GM23338 (cell line): ENCODE measurements at regions not wholly inside any gene's neighbourhood (a gene's known extent, or its start where the extent isn't known, plus 50 kb on each side); places are given as distances from the start of the nearest gene placed in this dataset.

Experiments
- ATAC-seq: fragments of 200-7000 bp; cut with Tn5 transposase; 3 replicates; pipeline ENCODE4 v1.9.1; 2020
- DNase-seq: peaks from one replicate; pipeline ENCODE4 v3.0.0-alpha.2; 2015; ENCODE audit warnings: low spot score
- H2AFZ ChIP-seq: fragments of 200-600 bp; sonication (generic); 2 replicates; pipeline ENCODE4 v1.8.0; 2016; ENCODE audit warnings: antibody characterized with exemption, mild to moderate bottlenecking, moderate library complexity
- H3F3A ChIP-seq: fragments of 200-600 bp; sonication (generic); replicated peaks from 2 replicates; pipeline ENCODE4 v1.8.0; 2017; ENCODE audit warnings: antibody characterized with exemption, mixed run types, low read depth
- H3K27ac ChIP-seq: fragments of 200-600 bp; sonication (generic); 2 replicates; pipeline ENCODE4 v1.6.1; 2016; ENCODE audit warnings: low read depth
- H3K27me3 ChIP-seq: fragments of 200-600 bp; sonication (generic); 2 replicates; pipeline ENCODE4 v1.8.0; 2016; ENCODE audit warnings: mild to moderate bottlenecking, mixed run types, moderate library complexity; ENCODE audit not compliant: insufficient read depth
- H3K36me3 ChIP-seq: fragments of 200-600 bp; sonication (generic); 2 replicates; pipeline ENCODE4 v1.8.0; 2016; ENCODE audit warnings: mild to moderate bottlenecking; ENCODE audit not compliant: insufficient read depth
- H3K4me1 ChIP-seq: fragments of 200-600 bp; sonication (generic); 2 replicates; pipeline ENCODE4 v1.8.0; 2016; ENCODE audit warnings: mild to moderate bottlenecking, moderate library complexity; ENCODE audit not compliant: insufficient read depth
- H3K4me2 ChIP-seq: fragments of 200-600 bp; sonication (generic); 2 replicates; pipeline ENCODE4 v1.7.1; 2017; ENCODE audit warnings: mixed run types
- H3K4me3 ChIP-seq: fragments of 200-600 bp; sonication (generic); 2 replicates; pipeline ENCODE4 v1.6.1; 2016; ENCODE audit warnings: mixed run types
- H3K79me2 ChIP-seq: fragments of 200-600 bp; sonication (generic); replicated peaks from 2 replicates; pipeline ENCODE4 v1.8.0; 2017; ENCODE audit warnings: mild to moderate bottlenecking; ENCODE audit not compliant: insufficient read depth
- H3K9me2 ChIP-seq: fragments of 200-600 bp; sonication (generic); 2 replicates; pipeline ENCODE4 v1.8.0; 2017; ENCODE audit not compliant: insufficient read depth
- H4K20me1 ChIP-seq: fragments of 200-600 bp; sonication (generic); replicated peaks from 2 replicates; pipeline ENCODE4 v1.8.0; 2017; ENCODE audit warnings: mild to moderate bottlenecking; ENCODE audit not compliant: insufficient read depth
- H3K27ac Mint-ChIP-seq: 2 replicates; pipeline ENCODE4 v1.8.0; 2020; ENCODE audit warnings: inconsistent platforms, mild to moderate bottlenecking, moderate library complexity, mixed read lengths
- H3K27me3 Mint-ChIP-seq: 3 replicates; pipeline ENCODE4 v1.8.0; 2022; ENCODE audit warnings: low read depth, mild to moderate bottlenecking, moderate library complexity, mixed read lengths, inconsistent platforms; ENCODE audit not compliant: insufficient read depth, poor library complexity
- H3K36me3 Mint-ChIP-seq: 3 replicates; pipeline ENCODE4 v1.8.0; 2021; ENCODE audit warnings: low read depth, mild to moderate bottlenecking, inconsistent platforms, moderate library complexity, mixed read lengths
- H3K4me1 Mint-ChIP-seq: 3 replicates; pipeline ENCODE4 v1.8.0; 2020; ENCODE audit warnings: mild to moderate bottlenecking, inconsistent platforms, mixed read lengths
- H3K4me3 Mint-ChIP-seq: 3 replicates; pipeline ENCODE4 v1.8.0; 2021; ENCODE audit warnings: moderate library complexity, mild to moderate bottlenecking, inconsistent platforms, mixed read lengths
- H3K9me3 Mint-ChIP-seq: 3 replicates; pipeline ENCODE4 v1.8.0; 2020; ENCODE audit warnings: moderate library complexity, mild to moderate bottlenecking, inconsistent platforms, mixed read lengths
- CREB1 ChIP-seq: fragments of 250-450 bp; sonication (Bioruptor Pico); IDR thresholded peaks from 2 replicates; pipeline ENCODE4 v1.5.0; 2020; ENCODE audit warnings: low read depth, mild to moderate bottlenecking, moderate library complexity
- CTCF ChIP-seq, 2 experiments: fragments of 200-600 bp in 1 of 2; sonication (generic) in 1 of 2; conservative IDR thresholded peaks; 2 replicates each; pipeline versions ENCODE4 v1.5.1 to v1.6.1; 2016 to 2017; ENCODE audit warnings: antibody characterized with exemption in 2 of 2, low read depth in 2 of 2, mild to moderate bottlenecking in 2 of 2, moderate library complexity in 1 of 2
- ETS1 ChIP-seq: IDR thresholded peaks from 2 replicates; pipeline ENCODE4 v1.6.1; 2016; ENCODE audit warnings: antibody characterized with exemption
- EZH2 ChIP-seq: fragments of 200-600 bp; sonication (generic); IDR thresholded peaks from one replicate; pipeline ENCODE4 v1.8.0; 2017; ENCODE audit warnings: antibody characterized with exemption, mild to moderate bottlenecking, low read depth; ENCODE audit not compliant: unreplicated experiment
- EZH2phosphoT487 ChIP-seq: fragments of 200-600 bp; sonication (generic); IDR thresholded peaks from one replicate; pipeline ENCODE4 v1.8.1; 2018; ENCODE audit warnings: antibody characterized with exemption; ENCODE audit not compliant: unreplicated experiment
- JUNB ChIP-seq: IDR thresholded peaks from one replicate; pipeline ENCODE4 v1.6.1; 2016; ENCODE audit warnings: antibody characterized with exemption; ENCODE audit not compliant: unreplicated experiment
- NANOG ChIP-seq: IDR thresholded peaks from 2 replicates; pipeline ENCODE4 v1.6.1; 2016; ENCODE audit warnings: antibody characterized with exemption, borderline replicate concordance
- POLR2AphosphoS5 ChIP-seq: IDR thresholded peaks from 2 replicates; pipeline ENCODE4 v1.6.1; 2016; ENCODE audit warnings: antibody characterized with exemption, low read depth
- STAT1 ChIP-seq: IDR thresholded peaks from one replicate; pipeline ENCODE4 v1.6.1; 2016; ENCODE audit warnings: antibody characterized with exemption; ENCODE audit not compliant: unreplicated experiment
- ZNF114 ChIP-seq: fragments of 250-450 bp; sonication (Bioruptor Pico); IDR thresholded peaks from 2 replicates; pipeline ENCODE4 v1.5.0; 2020; ENCODE audit warnings: mild to moderate bottlenecking, moderate library complexity
- ZNF331 ChIP-seq: fragments of 250-450 bp; sonication (Bioruptor Pico); IDR thresholded peaks from 2 replicates; pipeline ENCODE4 v1.5.0; 2020; ENCODE audit warnings: low read depth, mild to moderate bottlenecking, moderate library complexity
- TF ChIP-seq, protein P1 (sequence below): IDR thresholded peaks from one replicate; pipeline ENCODE4 v1.6.1; 2018; ENCODE audit warnings: antibody characterized with exemption; ENCODE audit not compliant: unreplicated experiment
- TF ChIP-seq, protein P2 (sequence below): fragments of 250-450 bp; sonication (Bioruptor Pico); IDR thresholded peaks from 2 replicates; pipeline ENCODE4 v1.5.0; 2020; ENCODE audit warnings: mild to moderate bottlenecking, moderate library complexity

DNA sequence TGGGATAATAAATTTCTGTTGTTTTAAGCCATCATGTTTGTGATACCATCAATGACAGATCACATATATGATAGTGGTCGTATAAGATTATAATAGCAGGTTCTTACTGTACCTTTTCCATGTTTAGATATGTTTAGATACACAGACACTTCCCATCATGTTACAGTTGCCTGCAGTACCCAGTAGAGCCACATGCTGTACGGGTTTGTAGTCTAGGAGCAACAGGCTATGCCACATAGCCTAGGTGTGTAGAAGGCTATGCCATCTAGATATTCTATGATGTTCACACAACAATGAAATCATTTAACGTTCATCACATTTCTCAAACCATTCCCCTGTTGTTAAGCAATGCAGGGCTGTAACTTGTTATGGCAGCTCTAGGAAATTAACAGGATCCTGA is 132.9 kb upstream of the SH3BP4 start:
- Mint-ChIP-seq H3K4me1 (peaks cover 6% of the 10 kb centered on the region), H3K27me3 (peaks cover 5% of the 10 kb centered on the region), H3K36me3 (no peaks in the 10 kb centered on the region), H3K27ac (no peak overlapping the region), H3K4me3 (no peak overlapping the region), H3K9me3 (no peaks in the 10 kb centered on the region; the same call in 2 of the 3 replicates)
- Histone ChIP-seq H4K20me1 (no peaks in the 10 kb centered on the region), H3F3A (no peaks in the 10 kb centered on the region), H2AFZ (no peak overlapping the region), H3K27me3 (no peaks in the 10 kb centered on the region), H3K36me3 (no peaks in the 10 kb centered on the region), H3K79me2 (no peaks in the 10 kb centered on the region), H3K27ac (no peak overlapping the region), H3K4me1 (no peaks in the 10 kb centered on the region), H3K4me3 (no peak overlapping the region), H3K4me2 (no peak overlapping the region), H3K9me2 (0 out of 2 replicates have a peak, but pooled peaks cover 3% of the 10 kb centered on the region)
- TF ChIP-seq NANOG (no peak), ZNF114 (CRISPR knock-in tag) (no peak), EZH2phosphoT487 (no peak), EZH2 (no peak), STAT1 (no peak), ZNF331 (CRISPR knock-in tag) (no peak), CTCF (conservative IDR thresholded peaks at IDR 0.05; ENCODE audit: low read depth in 2 of 2) (no peak; a peak in 1 of 4 replicates), JUNB (no peak), ETS1 (no peak), POLR2AphosphoS5 (no peak), CREB1 (CRISPR knock-in tag) (no peak)
- TF ChIP-seq, protein P1, sequence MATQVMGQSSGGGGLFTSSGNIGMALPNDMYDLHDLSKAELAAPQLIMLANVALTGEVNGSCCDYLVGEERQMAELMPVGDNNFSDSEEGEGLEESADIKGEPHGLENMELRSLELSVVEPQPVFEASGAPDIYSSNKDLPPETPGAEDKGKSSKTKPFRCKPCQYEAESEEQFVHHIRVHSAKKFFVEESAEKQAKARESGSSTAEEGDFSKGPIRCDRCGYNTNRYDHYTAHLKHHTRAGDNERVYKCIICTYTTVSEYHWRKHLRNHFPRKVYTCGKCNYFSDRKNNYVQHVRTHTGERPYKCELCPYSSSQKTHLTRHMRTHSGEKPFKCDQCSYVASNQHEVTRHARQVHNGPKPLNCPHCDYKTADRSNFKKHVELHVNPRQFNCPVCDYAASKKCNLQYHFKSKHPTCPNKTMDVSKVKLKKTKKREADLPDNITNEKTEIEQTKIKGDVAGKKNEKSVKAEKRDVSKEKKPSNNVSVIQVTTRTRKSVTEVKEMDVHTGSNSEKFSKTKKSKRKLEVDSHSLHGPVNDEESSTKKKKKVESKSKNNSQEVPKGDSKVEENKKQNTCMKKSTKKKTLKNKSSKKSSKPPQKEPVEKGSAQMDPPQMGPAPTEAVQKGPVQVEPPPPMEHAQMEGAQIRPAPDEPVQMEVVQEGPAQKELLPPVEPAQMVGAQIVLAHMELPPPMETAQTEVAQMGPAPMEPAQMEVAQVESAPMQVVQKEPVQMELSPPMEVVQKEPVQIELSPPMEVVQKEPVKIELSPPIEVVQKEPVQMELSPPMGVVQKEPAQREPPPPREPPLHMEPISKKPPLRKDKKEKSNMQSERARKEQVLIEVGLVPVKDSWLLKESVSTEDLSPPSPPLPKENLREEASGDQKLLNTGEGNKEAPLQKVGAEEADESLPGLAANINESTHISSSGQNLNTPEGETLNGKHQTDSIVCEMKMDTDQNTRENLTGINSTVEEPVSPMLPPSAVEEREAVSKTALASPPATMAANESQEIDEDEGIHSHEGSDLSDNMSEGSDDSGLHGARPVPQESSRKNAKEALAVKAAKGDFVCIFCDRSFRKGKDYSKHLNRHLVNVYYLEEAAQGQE = no peak
- TF ChIP-seq, protein P2, sequence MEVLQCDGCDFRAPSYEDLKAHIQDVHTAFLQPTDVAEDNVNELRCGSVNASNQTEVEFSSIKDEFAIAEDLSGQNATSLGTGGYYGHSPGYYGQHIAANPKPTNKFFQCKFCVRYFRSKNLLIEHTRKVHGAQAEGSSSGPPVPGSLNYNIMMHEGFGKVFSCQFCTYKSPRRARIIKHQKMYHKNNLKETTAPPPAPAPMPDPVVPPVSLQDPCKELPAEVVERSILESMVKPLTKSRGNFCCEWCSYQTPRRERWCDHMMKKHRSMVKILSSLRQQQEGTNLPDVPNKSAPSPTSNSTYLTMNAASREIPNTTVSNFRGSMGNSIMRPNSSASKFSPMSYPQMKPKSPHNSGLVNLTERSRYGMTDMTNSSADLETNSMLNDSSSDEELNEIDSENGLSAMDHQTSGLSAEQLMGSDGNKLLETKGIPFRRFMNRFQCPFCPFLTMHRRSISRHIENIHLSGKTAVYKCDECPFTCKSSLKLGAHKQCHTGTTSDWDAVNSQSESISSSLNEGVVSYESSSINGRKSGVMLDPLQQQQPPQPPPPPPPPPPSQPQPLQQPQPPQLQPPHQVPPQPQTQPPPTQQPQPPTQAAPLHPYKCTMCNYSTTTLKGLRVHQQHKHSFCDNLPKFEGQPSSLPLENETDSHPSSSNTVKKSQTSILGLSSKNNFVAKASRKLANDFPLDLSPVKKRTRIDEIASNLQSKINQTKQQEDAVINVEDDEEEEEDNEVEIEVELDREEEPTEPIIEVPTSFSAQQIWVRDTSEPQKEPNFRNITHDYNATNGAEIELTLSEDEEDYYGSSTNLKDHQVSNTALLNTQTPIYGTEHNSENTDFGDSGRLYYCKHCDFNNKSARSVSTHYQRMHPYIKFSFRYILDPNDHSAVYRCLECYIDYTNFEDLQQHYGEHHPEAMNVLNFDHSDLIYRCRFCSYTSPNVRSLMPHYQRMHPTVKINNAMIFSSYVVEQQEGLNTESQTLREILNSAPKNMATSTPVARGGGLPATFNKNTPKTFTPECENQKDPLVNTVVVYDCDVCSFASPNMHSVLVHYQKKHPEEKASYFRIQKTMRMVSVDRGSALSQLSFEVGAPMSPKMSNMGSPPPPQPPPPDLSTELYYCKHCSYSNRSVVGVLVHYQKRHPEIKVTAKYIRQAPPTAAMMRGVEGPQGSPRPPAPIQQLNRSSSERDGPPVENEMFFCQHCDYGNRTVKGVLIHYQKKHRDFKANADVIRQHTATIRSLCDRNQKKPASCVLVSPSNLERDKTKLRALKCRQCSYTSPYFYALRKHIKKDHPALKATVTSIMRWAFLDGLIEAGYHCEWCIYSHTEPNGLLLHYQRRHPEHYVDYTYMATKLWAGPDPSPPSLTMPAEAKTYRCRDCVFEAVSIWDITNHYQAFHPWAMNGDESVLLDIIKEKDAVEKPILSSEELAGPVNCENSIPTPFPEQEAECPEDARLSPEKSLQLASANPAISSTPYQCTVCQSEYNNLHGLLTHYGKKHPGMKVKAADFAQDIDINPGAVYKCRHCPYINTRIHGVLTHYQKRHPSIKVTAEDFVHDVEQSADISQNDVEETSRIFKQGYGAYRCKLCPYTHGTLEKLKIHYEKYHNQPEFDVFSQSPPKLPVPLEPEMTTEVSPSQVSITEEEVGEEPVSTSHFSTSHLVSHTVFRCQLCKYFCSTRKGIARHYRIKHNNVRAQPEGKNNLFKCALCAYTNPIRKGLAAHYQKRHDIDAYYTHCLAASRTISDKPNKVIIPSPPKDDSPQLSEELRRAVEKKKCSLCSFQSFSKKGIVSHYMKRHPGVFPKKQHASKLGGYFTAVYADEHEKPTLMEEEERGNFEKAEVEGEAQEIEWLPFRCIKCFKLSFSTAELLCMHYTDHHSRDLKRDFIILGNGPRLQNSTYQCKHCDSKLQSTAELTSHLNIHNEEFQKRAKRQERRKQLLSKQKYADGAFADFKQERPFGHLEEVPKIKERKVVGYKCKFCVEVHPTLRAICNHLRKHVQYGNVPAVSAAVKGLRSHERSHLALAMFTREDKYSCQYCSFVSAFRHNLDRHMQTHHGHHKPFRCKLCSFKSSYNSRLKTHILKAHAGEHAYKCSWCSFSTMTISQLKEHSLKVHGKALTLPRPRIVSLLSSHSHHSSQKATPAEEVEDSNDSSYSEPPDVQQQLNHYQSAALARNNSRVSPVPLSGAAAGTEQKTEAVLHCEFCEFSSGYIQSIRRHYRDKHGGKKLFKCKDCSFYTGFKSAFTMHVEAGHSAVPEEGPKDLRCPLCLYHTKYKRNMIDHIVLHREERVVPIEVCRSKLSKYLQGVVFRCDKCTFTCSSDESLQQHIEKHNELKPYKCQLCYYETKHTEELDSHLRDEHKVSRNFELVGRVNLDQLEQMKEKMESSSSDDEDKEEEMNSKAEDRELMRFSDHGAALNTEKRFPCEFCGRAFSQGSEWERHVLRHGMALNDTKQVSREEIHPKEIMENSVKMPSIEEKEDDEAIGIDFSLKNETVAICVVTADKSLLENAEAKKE (CRISPR knock-in tag) = no peak
- DNase-seq (no peak), ATAC-seq (peak; percentile 46; the same call in 2 of the 3 replicates)
